T-helper 17 cell (primary cell): ENCODE measurements at regions not wholly inside any gene's neighbourhood (a gene's known extent, or its start where the extent isn't known, plus 50 kb on each side); places are given as distances from the start of the nearest gene placed in this dataset.
"Not testable (repeated sequence)": the region's sequence is repeated elsewhere in the genome, so short reads cannot be mapped to it uniquely, and the experiment has no call there.

Source experiments
- ATAC-seq: fragments of 150-1000 bp; cut with Tn5 transposase; 2 replicates; pipeline ENCODE4 v1.10.0; 2021; ENCODE audit warnings: mild to moderate bottlenecking, moderate library complexity
- DNase-seq, 3 donors: peaks; one replicate each; pipeline versions ENCODE4 v3.0.0 to v3.0.0-alpha.2; 2020 to 2021
- H3K9me3 ChIP-seq: one replicate; pipeline ENCODE4 v1.7.0; 2013; ENCODE audit warnings: low read length, mild to moderate bottlenecking; ENCODE audit not compliant: control insufficient read depth, poor library complexity, severe bottlenecking
- H3K27ac Mint-ChIP-seq: one replicate; pipeline ENCODE4 v1.8.0; 2022; ENCODE audit warnings: mild to moderate bottlenecking, moderate library complexity, mixed read lengths
- H3K27me3 Mint-ChIP-seq: one replicate; pipeline ENCODE4 v1.8.0; 2022; ENCODE audit warnings: mixed read lengths
- H3K36me3 Mint-ChIP-seq: one replicate; pipeline ENCODE4 v1.8.0; 2022; ENCODE audit warnings: low read depth, mixed read lengths
- H3K4me1 Mint-ChIP-seq: one replicate; pipeline ENCODE4 v1.8.0; 2022; ENCODE audit warnings: mild to moderate bottlenecking, mixed read lengths
- H3K4me3 Mint-ChIP-seq: one replicate; pipeline ENCODE4 v1.8.0; 2022; ENCODE audit warnings: mild to moderate bottlenecking, moderate library complexity, mixed read lengths

GRCh38 chr4:38373375-38373774 is 290.6 kb upstream of the KLF3 start:
- H3K9me3 ChIP-seq = no peaks in the 10 kb centered on the region
- no peak overlapping the region for H3K27ac Mint-ChIP-seq
- ATAC-seq (no peak), DNase-seq (no peak)
- peaks cover 6% of the 10 kb centered on the region for H3K4me1 Mint-ChIP-seq
- peaks cover 5% of the 10 kb centered on the region for H3K36me3 Mint-ChIP-seq
- no peak overlapping the region for H3K4me3 Mint-ChIP-seq
- H3K27me3 Mint-ChIP-seq = no peaks in the 10 kb centered on the region

GRCh38 chr4:38377195-38377594 is 286.8 kb upstream of the KLF3 start:
- H3K9me3 ChIP-seq = no peaks in the 10 kb centered on the region
- ATAC-seq (no peak), DNase-seq (no peak)
- Mint-ChIP-seq H3K4me1 (peaks cover 2% of the 10 kb centered on the region), H3K27me3 (no peaks in the 10 kb centered on the region), H3K27ac (no peak overlapping the region), H3K36me3 (peaks cover 2% of the 10 kb centered on the region), H3K4me3 (no peak overlapping the region)

- no peaks in the 10 kb centered on the region for H3K9me3 ChIP-seq
- Mint-ChIP-seq H3K36me3 (peaks cover 2% of the 10 kb centered on the region), H3K27me3 (no peaks in the 10 kb centered on the region), H3K4me3 (no peak overlapping the region), H3K4me1 (no peaks in the 10 kb centered on the region), H3K27ac (no peak overlapping the region)
- ATAC-seq (no peak), DNase-seq (no peak)
These were observed 285.5 kb upstream of the KLF3 start for GRCh38 chr4:38378478-38378877.

GRCh38 chr4:38381788-38382187 is 282.2 kb upstream of the KLF3 start:
- H3K36me3 Mint-ChIP-seq = no peaks in the 10 kb centered on the region
- no peak for ATAC-seq
- no peak for DNase-seq

GRCh38 chr4:38382520-38382919 is 281.5 kb upstream of the KLF3 start:
- ATAC-seq = no peak
- peaks cover 11% of the 10 kb centered on the region for H3K4me1 Mint-ChIP-seq
- no peaks in the 10 kb centered on the region for H3K36me3 Mint-ChIP-seq
- DNase-seq = no peak
- H3K27ac Mint-ChIP-seq = peak overlapping the region; percentile 45
- H3K4me3 Mint-ChIP-seq = no peak overlapping the region
- no peaks in the 10 kb centered on the region for H3K9me3 ChIP-seq
- no peaks in the 10 kb centered on the region for H3K27me3 Mint-ChIP-seq

More at GRCh38 chr4:38381788-38382187, 282.2 kb upstream of the KLF3 start:
- no peaks in the 10 kb centered on the region for H3K9me3 ChIP-seq
- no peak overlapping the region for H3K27ac Mint-ChIP-seq
- no peaks in the 10 kb centered on the region for H3K27me3 Mint-ChIP-seq
- peaks cover 11% of the 10 kb centered on the region for H3K4me1 Mint-ChIP-seq
- H3K4me3 Mint-ChIP-seq = no peak overlapping the region

- ATAC-seq (no peak), DNase-seq (no peak)
- H3K9me3 ChIP-seq = no peaks in the 10 kb centered on the region
- no peaks in the 10 kb centered on the region for H3K36me3 Mint-ChIP-seq
- H3K4me1 Mint-ChIP-seq = peaks cover 11% of the 10 kb centered on the region
- H3K27ac Mint-ChIP-seq = no peak overlapping the region
- no peak overlapping the region for H3K4me3 Mint-ChIP-seq
- H3K27me3 Mint-ChIP-seq = no peaks in the 10 kb centered on the region
These were observed 280.3 kb upstream of the KLF3 start for GRCh38 chr4:38383646-38384121.

- peaks cover 11% of the 10 kb centered on the region for H3K4me1 Mint-ChIP-seq
- H3K27ac Mint-ChIP-seq = peak overlapping the region; percentile 69
- no peaks in the 10 kb centered on the region for H3K36me3 Mint-ChIP-seq
- H3K4me3 Mint-ChIP-seq = no peak overlapping the region
- no peak for DNase-seq
- H3K27me3 Mint-ChIP-seq = no peaks in the 10 kb centered on the region
- no peak for ATAC-seq
- no peaks in the 10 kb centered on the region for H3K9me3 ChIP-seq
These were observed 278.6 kb upstream of the KLF3 start for GRCh38 chr4:38385093-38386004.

GRCh38 chr4:38386005-38386551 is 277.9 kb upstream of the KLF3 start:
- ATAC-seq (no peak), DNase-seq (no peak)
- H3K27ac Mint-ChIP-seq = peak overlapping the region; percentile 69
- H3K27me3 Mint-ChIP-seq = no peaks in the 10 kb centered on the region
- no peak overlapping the region for H3K4me3 Mint-ChIP-seq
- no peaks in the 10 kb centered on the region for H3K9me3 ChIP-seq
- peaks cover 11% of the 10 kb centered on the region for H3K4me1 Mint-ChIP-seq
- H3K36me3 Mint-ChIP-seq = no peaks in the 10 kb centered on the region

- Mint-ChIP-seq H3K4me1 (peaks cover 11% of the 10 kb centered on the region), H3K27ac (no peak overlapping the region), H3K4me3 (no peak overlapping the region), H3K27me3 (no peaks in the 10 kb centered on the region), H3K36me3 (peaks cover 3% of the 10 kb centered on the region)
- DNase-seq (no peak), ATAC-seq (no peak)
- no peaks in the 10 kb centered on the region for H3K9me3 ChIP-seq
These were observed 277.3 kb upstream of the KLF3 start for GRCh38 chr4:38386654-38387188.

GRCh38 chr4:38387348-38387747 is 276.7 kb upstream of the KLF3 start:
- DNase-seq = no peak
- Mint-ChIP-seq H3K4me3 (no peak overlapping the region), H3K4me1 (peaks cover 11% of the 10 kb centered on the region), H3K27ac (no peak overlapping the region), H3K36me3 (peaks cover 4% of the 10 kb centered on the region), H3K27me3 (no peaks in the 10 kb centered on the region)
- no peaks in the 10 kb centered on the region for H3K9me3 ChIP-seq
- no peak for ATAC-seq

GRCh38 chr4:38387819-38388218 is 276.2 kb upstream of the KLF3 start:
- no peak for ATAC-seq
- DNase-seq = no peak
- Mint-ChIP-seq H3K27ac (no peak overlapping the region), H3K36me3 (peaks cover 4% of the 10 kb centered on the region), H3K27me3 (no peaks in the 10 kb centered on the region), H3K4me3 (no peak overlapping the region), H3K4me1 (peaks cover 11% of the 10 kb centered on the region)
- H3K9me3 ChIP-seq = no peaks in the 10 kb centered on the region

GRCh38 chr4:38388907-38389306 is 275.1 kb upstream of the KLF3 start:
- H3K36me3 Mint-ChIP-seq, H3K9me3 ChIP-seq, ATAC-seq, DNase-seq, H3K4me3 Mint-ChIP-seq, H3K27me3 Mint-ChIP-seq, H3K27ac Mint-ChIP-seq: not testable (repeated sequence)
- peaks cover 11% of the 10 kb centered on the region for H3K4me1 Mint-ChIP-seq

- ATAC-seq (no peak), DNase-seq (no peak)
- Mint-ChIP-seq H3K4me1 (peaks cover 2% of the 10 kb centered on the region), H3K4me3 (no peak overlapping the region), H3K27ac (no peak overlapping the region), H3K36me3 (peaks cover 4% of the 10 kb centered on the region), H3K27me3 (no peaks in the 10 kb centered on the region)
- H3K9me3 ChIP-seq = no peaks in the 10 kb centered on the region
These were observed 272.9 kb upstream of the KLF3 start for GRCh38 chr4:38390969-38391545.
